Vagina (tissue), 2 donors: ENCODE measurements at regions not wholly inside any gene's neighbourhood (a gene's known extent, or its start where the extent isn't known, plus 50 kb on each side); places are given as distances from the start of the nearest gene placed in this dataset.

Experiments used
- DNase-seq, 2 donors: peaks; one replicate each; pipeline ENCODE4 v3.0.0-alpha.2; 2017; ENCODE audit errors: extremely low spot score in 2 of 2
- H3K27ac ChIP-seq: fragments of 200-600 bp; sonication (generic); one replicate; pipeline ENCODE4 v1.5.1; 2019
- H3K27me3 ChIP-seq: fragments of 200-600 bp; sonication (generic); one replicate; pipeline ENCODE4 v1.5.1; 2019
- H3K36me3 ChIP-seq, 2 donors: fragments of 200-600 bp; sonication (generic); one replicate each; pipeline ENCODE4 v1.5.1; 2017 to 2019
- H3K4me1 ChIP-seq: fragments of 200-600 bp; sonication (generic); one replicate; pipeline ENCODE4 v1.5.1; 2019
- H3K4me3 ChIP-seq, 2 donors: fragments of 200-600 bp; sonication (generic); 1 replicate in 1 of 2; 2 replicates in 1 of 2; pipeline ENCODE4 v1.5.1; 2016 to 2019
- H3K9me3 ChIP-seq: fragments of 200-600 bp; sonication (generic); one replicate; pipeline ENCODE4 v1.5.1; 2019
- CTCF ChIP-seq, 3 experiments: fragments of 450-650 bp in 2 of 3; fragments of 200-600 bp in 1 of 3; sonication (generic) in 1 of 3; IDR thresholded peaks; one replicate each; pipeline ENCODE4 v1.5.1; 2017 to 2019; ENCODE audit warnings: antibody characterized with exemption in 3 of 3, mild to moderate bottlenecking in 2 of 3, moderate library complexity in 2 of 3
- POLR2A ChIP-seq, 2 donors: fragments of 450-650 bp; IDR thresholded peaks; one replicate each; pipeline ENCODE4 v1.6.1; 2017; ENCODE audit warnings: antibody characterized with exemption in 2 of 2, mild to moderate bottlenecking in 2 of 2, moderate library complexity in 2 of 2
- POLR2AphosphoS5 ChIP-seq, 2 donors: sonication (generic); formaldehyde crosslinking; IDR thresholded peaks; one replicate each; pipeline ENCODE4 v1.9.0; 2017; ENCODE audit warnings: antibody characterized with exemption in 2 of 2, mild to moderate bottlenecking in 2 of 2, low read depth in 1 of 2; ENCODE audit not compliant: insufficient read depth in 1 of 2
- intact Hi-C: fragments of 100-400 bp; cut with DNase I; formaldehyde crosslinking; loops from one replicate; pipeline ENCODE4 v1.15.1; 2023

- no peak overlapping the region for H3K4me3 ChIP-seq
- TF ChIP-seq POLR2A (IDR thresholded peaks at IDR 0.05) (no peak), CTCF (IDR thresholded peaks at IDR 0.05) (no peak), POLR2AphosphoS5 (IDR thresholded peaks at IDR 0.05; ENCODE audit: insufficient read depth in 1 of 2, low read depth in 1 of 2) (no peak)
- no peaks in the 10 kb centered on the region for H3K36me3 ChIP-seq
- H3K4me1 ChIP-seq = no peaks in the 10 kb centered on the region
- no peaks in the 10 kb centered on the region for H3K27me3 ChIP-seq
- no peak overlapping the region for H3K27ac ChIP-seq
- no peaks in the 10 kb centered on the region for H3K9me3 ChIP-seq
- intact Hi-C loops = no loop called here
- DNase-seq = no peak
Observed at GRCh38 chr6:82097676-82098075, 149.9 kb downstream of the IBTK start.

DNA sequence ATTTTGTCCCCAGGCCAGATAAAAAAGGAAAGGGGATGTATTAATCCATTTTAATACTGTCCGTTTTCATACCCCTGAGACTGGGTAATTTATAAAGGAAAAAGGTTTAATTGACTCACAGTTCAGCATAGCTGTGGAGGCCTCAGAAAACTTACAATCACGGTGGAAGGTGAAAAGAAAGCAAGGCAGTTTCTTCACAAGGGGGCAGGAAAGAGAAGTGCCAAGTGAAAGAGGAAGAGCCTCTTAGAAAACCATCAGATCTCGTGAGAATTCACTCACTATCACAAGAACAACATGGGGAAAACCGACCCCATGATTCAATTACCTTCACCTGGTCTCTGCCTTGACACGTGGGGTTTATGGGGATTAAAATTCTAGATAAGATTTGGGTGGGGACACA, 152.5 kb downstream of the IBTK start:
- Histone ChIP-seq H3K9me3 (no peaks in the 10 kb centered on the region), H3K36me3 (no peaks in the 10 kb centered on the region), H3K27ac (no peak overlapping the region), H3K4me1 (no peaks in the 10 kb centered on the region), H3K4me3 (no peak overlapping the region), H3K27me3 (no peaks in the 10 kb centered on the region)
- TF ChIP-seq POLR2A (IDR thresholded peaks at IDR 0.05) = no peak
- TF ChIP-seq POLR2AphosphoS5 (IDR thresholded peaks at IDR 0.05; ENCODE audit: insufficient read depth in 1 of 2, low read depth in 1 of 2) = no peak
- TF ChIP-seq CTCF (IDR thresholded peaks at IDR 0.05) = no peak
- intact Hi-C loops = no loop called here
- DNase-seq = no peak

DNA sequence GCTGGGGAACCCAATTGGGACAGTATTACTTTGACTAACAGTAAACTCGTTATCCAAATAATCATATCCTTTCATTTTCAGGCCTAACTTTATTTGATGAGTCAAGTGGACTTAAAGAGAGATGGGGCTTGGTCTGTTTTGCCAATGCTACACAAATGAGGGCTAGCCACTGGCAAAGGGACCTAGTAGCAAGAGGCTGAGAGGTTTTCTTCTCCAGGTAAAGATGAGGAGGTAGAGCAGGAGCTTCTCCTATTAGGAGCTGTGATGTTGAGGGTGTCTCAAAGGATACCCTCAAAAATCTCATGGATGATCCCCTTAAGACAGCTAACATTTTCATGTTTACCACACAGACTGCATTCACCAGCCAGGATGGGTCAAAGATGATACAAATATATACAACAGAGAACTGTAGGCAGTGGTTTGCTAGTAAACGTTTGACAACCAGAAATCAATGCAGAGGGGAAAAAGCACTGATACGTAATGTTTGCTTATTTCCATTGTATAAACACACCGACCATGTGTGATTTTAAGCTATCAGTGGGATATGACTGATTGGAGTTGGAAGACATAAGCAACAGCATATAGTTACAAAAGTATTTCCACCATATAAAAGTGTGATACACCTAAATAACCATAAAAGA, 153.3 kb downstream of the IBTK start:
- Histone ChIP-seq H3K4me1 (no peaks in the 10 kb centered on the region), H3K4me3 (no peak overlapping the region), H3K27ac (no peak overlapping the region), H3K9me3 (no peaks in the 10 kb centered on the region), H3K36me3 (no peaks in the 10 kb centered on the region), H3K27me3 (no peaks in the 10 kb centered on the region)
- no peak for DNase-seq
- intact Hi-C loops = no loop called here
- TF ChIP-seq CTCF (IDR thresholded peaks at IDR 0.05) = no peak
- TF ChIP-seq POLR2A (IDR thresholded peaks at IDR 0.05) = no peak
- TF ChIP-seq POLR2AphosphoS5 (IDR thresholded peaks at IDR 0.05; ENCODE audit: insufficient read depth in 1 of 2, low read depth in 1 of 2) = no peak

GRCh38 chr6:82088978-82089771, 158.4 kb downstream of the IBTK start:
- no peaks in the 10 kb centered on the region for H3K4me1 ChIP-seq
- no peaks in the 10 kb centered on the region for H3K36me3 ChIP-seq
- intact Hi-C loops = no loop called here
- H3K27me3 ChIP-seq = no peaks in the 10 kb centered on the region
- no peak for DNase-seq
- H3K27ac ChIP-seq = no peak overlapping the region
- H3K4me3 ChIP-seq = no peak overlapping the region
- H3K9me3 ChIP-seq = no peaks in the 10 kb centered on the region
- TF ChIP-seq POLR2AphosphoS5 (IDR thresholded peaks at IDR 0.05; ENCODE audit: insufficient read depth in 1 of 2, low read depth in 1 of 2) = no peak
- TF ChIP-seq POLR2A (IDR thresholded peaks at IDR 0.05) = no peak
- TF ChIP-seq CTCF (IDR thresholded peaks at IDR 0.05) = no peak

DNA sequence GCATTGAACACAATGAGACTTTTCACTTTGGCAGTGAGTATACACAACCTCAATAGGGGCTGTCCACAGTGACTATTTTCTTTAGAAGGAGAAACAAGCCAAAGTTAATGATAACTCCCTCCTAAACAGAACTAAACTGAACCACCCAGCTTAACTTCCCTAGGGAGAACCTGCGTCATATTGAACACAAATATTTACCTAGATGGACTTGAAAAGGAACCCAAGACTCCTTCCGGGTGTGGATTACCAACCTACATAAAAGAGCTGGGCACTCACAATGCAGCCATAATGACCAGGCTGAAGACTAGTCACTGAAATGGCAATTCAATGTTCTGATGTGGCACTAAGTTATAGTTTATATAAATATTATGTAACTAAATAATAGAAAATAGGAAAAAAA, 160.6 kb downstream of the IBTK start:
- DNase-seq = no peak
- Histone ChIP-seq H3K4me3 (no peak overlapping the region), H3K4me1 (no peaks in the 10 kb centered on the region), H3K27ac (no peak overlapping the region), H3K9me3 (no peaks in the 10 kb centered on the region), H3K36me3 (no peaks in the 10 kb centered on the region), H3K27me3 (no peaks in the 10 kb centered on the region)
- no peak for TF ChIP-seq POLR2AphosphoS5 (IDR thresholded peaks at IDR 0.05; ENCODE audit: insufficient read depth in 1 of 2, low read depth in 1 of 2)
- intact Hi-C loops = no loop called here
